Choroid plexus epithelial cell (primary cell): ENCODE measurements at regions not wholly inside any gene's neighbourhood (a gene's known extent, or its start where the extent isn't known, plus 50 kb on each side); places are given as distances from the start of the nearest gene placed in this dataset.

Experiments used
- DNase-seq: peaks from one replicate; pipeline ENCODE4 v3.0.0-alpha.2; 2010; ENCODE audit warnings: low read depth
- H3K4me3 ChIP-seq: 2 replicates; pipeline ENCODE4 v1.5.1; 2011; ENCODE audit warnings: low read depth, mild to moderate bottlenecking, control low read depth, low read length, moderate library complexity
- CTCF ChIP-seq: conservative IDR thresholded peaks from 2 replicates; pipeline ENCODE4 v1.5.1; 2011; ENCODE audit warnings: low read depth, mild to moderate bottlenecking, control low read depth, inconsistent platforms, low read length, moderate library complexity

- DNase-seq, result no peak
- TF ChIP-seq CTCF, result no peak
- no peak overlapping the region for H3K4me3 ChIP-seq
Observed at GRCh38 chr16:73151941-73152340, 104.0 kb upstream of the ZFHX3 start.

GRCh38 chr16:73151225-73151624 lies 103.3 kb upstream of the ZFHX3 start:
- DNase-seq, result no peak
- TF ChIP-seq CTCF, result no peak
- H3K4me3 ChIP-seq, result no peak overlapping the region

- H3K4me3 ChIP-seq, result no peak overlapping the region
- DNase-seq, result no peak
- no peak for TF ChIP-seq CTCF
Observed at GRCh38 chr16:73150786-73151185, 102.9 kb upstream of the ZFHX3 start.

DNA sequence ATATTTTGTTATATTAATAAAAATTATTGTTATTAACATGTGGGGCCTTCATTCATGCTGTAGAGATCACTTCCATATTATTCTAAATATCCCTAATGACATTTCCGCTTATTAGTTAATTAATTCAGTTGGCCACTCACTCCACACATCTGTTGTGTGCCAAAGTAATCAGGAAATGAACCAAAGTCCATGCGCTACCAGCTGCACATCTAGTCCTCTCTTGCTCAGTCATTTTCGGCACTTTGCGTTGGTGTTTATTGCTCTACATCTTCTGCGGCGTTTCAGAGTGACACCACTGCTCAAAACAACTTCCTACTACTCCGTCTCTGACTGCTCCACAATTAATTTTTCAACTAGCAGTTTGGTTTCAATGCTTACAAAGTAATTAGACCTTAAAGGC lies 101.4 kb upstream of the ZFHX3 start:
- no peak for DNase-seq
- H3K4me3 ChIP-seq, result no peak overlapping the region
- no peak for TF ChIP-seq CTCF

DNA sequence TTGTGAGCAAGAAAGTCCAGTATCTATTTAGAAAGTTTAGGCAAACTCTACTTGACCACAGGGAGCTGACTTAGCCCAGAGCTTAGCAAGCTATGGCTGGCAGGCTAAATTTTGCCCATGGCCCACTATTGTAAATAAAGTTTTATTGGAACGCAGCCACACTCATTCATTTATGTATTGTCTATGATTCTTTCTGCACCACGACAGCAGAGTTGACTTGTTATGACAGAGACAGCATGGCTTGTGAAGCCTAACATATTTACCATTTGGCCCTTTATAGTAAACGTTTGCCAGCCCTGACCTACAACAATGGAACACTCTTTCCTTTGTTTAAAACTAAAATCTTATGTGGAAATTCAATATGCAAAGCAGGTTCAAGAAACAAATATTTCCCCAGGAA lies 100.0 kb upstream of the ZFHX3 start:
- DNase-seq, result no peak
- no peak for TF ChIP-seq CTCF
- H3K4me3 ChIP-seq, result no peak overlapping the region

DNA sequence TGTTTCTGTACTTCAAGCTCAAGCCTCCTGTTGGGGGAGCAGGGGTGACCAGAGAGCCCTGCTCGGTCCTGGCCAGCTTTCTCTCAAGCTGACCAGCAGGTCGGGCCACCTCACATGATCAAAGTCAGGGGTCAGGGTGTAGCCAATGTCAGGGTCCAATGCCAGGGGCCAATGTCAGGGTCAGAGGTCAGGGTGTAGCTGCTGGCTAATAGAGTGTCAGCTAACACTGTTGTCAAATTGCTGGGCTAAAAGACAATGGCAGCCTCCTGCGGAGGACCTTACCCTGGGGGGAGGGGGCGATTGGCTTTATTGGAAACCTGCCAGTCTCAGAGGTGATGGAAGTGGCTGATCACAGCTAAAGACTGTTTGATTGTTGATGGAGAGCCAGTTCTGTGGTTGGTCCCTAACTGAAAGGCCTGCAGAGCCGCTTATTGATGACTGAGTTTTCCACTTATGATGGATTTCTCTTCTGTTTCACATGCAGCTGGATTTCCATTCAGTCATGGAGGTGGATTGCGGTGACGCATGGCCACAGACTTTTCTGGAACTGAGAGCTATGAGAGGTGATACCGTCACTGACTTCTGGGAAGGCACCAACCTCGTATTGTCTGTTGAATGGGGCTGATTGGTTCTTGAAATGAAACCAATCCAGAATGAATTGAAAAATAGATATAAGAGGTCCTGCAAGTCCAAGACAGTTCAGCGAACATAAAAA lies 97.4 kb upstream of the ZFHX3 start:
- no peak for DNase-seq
- H3K4me3 ChIP-seq, result no peak overlapping the region
- no peak for TF ChIP-seq CTCF
